GM23338 (cell line): ENCODE measurements at regions not wholly inside any gene's neighbourhood (a gene's known extent, or its start where the extent isn't known, plus 50 kb on each side); places are given as distances from the start of the nearest gene placed in this dataset.
A peak's percentile ranks its signal among the peaks of the same experiment; 100 is the strongest.

Experiments used
- ATAC-seq: fragments of 200-7000 bp; cut with Tn5 transposase; 3 replicates; pipeline ENCODE4 v1.9.1; 2020
- DNase-seq: peaks from one replicate; pipeline ENCODE4 v3.0.0-alpha.2; 2015; ENCODE audit warnings: low spot score
- H2AFZ ChIP-seq: fragments of 200-600 bp; sonication (generic); 2 replicates; pipeline ENCODE4 v1.8.0; 2016; ENCODE audit warnings: antibody characterized with exemption, mild to moderate bottlenecking, moderate library complexity
- H3F3A ChIP-seq: fragments of 200-600 bp; sonication (generic); replicated peaks from 2 replicates; pipeline ENCODE4 v1.8.0; 2017; ENCODE audit warnings: antibody characterized with exemption, mixed run types, low read depth
- H3K27ac ChIP-seq: fragments of 200-600 bp; sonication (generic); 2 replicates; pipeline ENCODE4 v1.6.1; 2016; ENCODE audit warnings: low read depth
- H3K27me3 ChIP-seq: fragments of 200-600 bp; sonication (generic); 2 replicates; pipeline ENCODE4 v1.8.0; 2016; ENCODE audit warnings: mild to moderate bottlenecking, mixed run types, moderate library complexity; ENCODE audit not compliant: insufficient read depth
- H3K36me3 ChIP-seq: fragments of 200-600 bp; sonication (generic); 2 replicates; pipeline ENCODE4 v1.8.0; 2016; ENCODE audit warnings: mild to moderate bottlenecking; ENCODE audit not compliant: insufficient read depth
- H3K4me1 ChIP-seq: fragments of 200-600 bp; sonication (generic); 2 replicates; pipeline ENCODE4 v1.8.0; 2016; ENCODE audit warnings: mild to moderate bottlenecking, moderate library complexity; ENCODE audit not compliant: insufficient read depth
- H3K4me2 ChIP-seq: fragments of 200-600 bp; sonication (generic); 2 replicates; pipeline ENCODE4 v1.7.1; 2017; ENCODE audit warnings: mixed run types
- H3K4me3 ChIP-seq: fragments of 200-600 bp; sonication (generic); 2 replicates; pipeline ENCODE4 v1.6.1; 2016; ENCODE audit warnings: mixed run types
- H3K79me2 ChIP-seq: fragments of 200-600 bp; sonication (generic); replicated peaks from 2 replicates; pipeline ENCODE4 v1.8.0; 2017; ENCODE audit warnings: mild to moderate bottlenecking; ENCODE audit not compliant: insufficient read depth
- H3K9me2 ChIP-seq: fragments of 200-600 bp; sonication (generic); 2 replicates; pipeline ENCODE4 v1.8.0; 2017; ENCODE audit not compliant: insufficient read depth
- H4K20me1 ChIP-seq: fragments of 200-600 bp; sonication (generic); replicated peaks from 2 replicates; pipeline ENCODE4 v1.8.0; 2017; ENCODE audit warnings: mild to moderate bottlenecking; ENCODE audit not compliant: insufficient read depth
- H3K27ac Mint-ChIP-seq: 2 replicates; pipeline ENCODE4 v1.8.0; 2020; ENCODE audit warnings: inconsistent platforms, mild to moderate bottlenecking, moderate library complexity, mixed read lengths
- H3K27me3 Mint-ChIP-seq: 3 replicates; pipeline ENCODE4 v1.8.0; 2022; ENCODE audit warnings: low read depth, mild to moderate bottlenecking, moderate library complexity, mixed read lengths, inconsistent platforms; ENCODE audit not compliant: insufficient read depth, poor library complexity
- H3K36me3 Mint-ChIP-seq: 3 replicates; pipeline ENCODE4 v1.8.0; 2021; ENCODE audit warnings: low read depth, mild to moderate bottlenecking, inconsistent platforms, moderate library complexity, mixed read lengths
- H3K4me1 Mint-ChIP-seq: 3 replicates; pipeline ENCODE4 v1.8.0; 2020; ENCODE audit warnings: mild to moderate bottlenecking, inconsistent platforms, mixed read lengths
- H3K4me3 Mint-ChIP-seq: 3 replicates; pipeline ENCODE4 v1.8.0; 2021; ENCODE audit warnings: moderate library complexity, mild to moderate bottlenecking, inconsistent platforms, mixed read lengths
- H3K9me3 Mint-ChIP-seq: 3 replicates; pipeline ENCODE4 v1.8.0; 2020; ENCODE audit warnings: moderate library complexity, mild to moderate bottlenecking, inconsistent platforms, mixed read lengths
- EZH2phosphoT487 ChIP-seq: fragments of 200-600 bp; sonication (generic); IDR thresholded peaks from one replicate; pipeline ENCODE4 v1.8.1; 2018; ENCODE audit warnings: antibody characterized with exemption; ENCODE audit not compliant: unreplicated experiment
- NANOG ChIP-seq: IDR thresholded peaks from 2 replicates; pipeline ENCODE4 v1.6.1; 2016; ENCODE audit warnings: antibody characterized with exemption, borderline replicate concordance
- ZNF331 ChIP-seq: fragments of 250-450 bp; sonication (Bioruptor Pico); IDR thresholded peaks from 2 replicates; pipeline ENCODE4 v1.5.0; 2020; ENCODE audit warnings: low read depth, mild to moderate bottlenecking, moderate library complexity
- TF ChIP-seq, protein P1 (sequence below), 2 experiments: fragments of 200-600 bp in 1 of 2; sonication (generic) in 1 of 2; conservative IDR thresholded peaks; 2 replicates each; pipeline versions ENCODE4 v1.5.1 to v1.6.1; 2016 to 2017; ENCODE audit warnings: antibody characterized with exemption in 2 of 2, low read depth in 2 of 2, mild to moderate bottlenecking in 2 of 2, moderate library complexity in 1 of 2
- TF ChIP-seq, protein P2 (sequence below): fragments of 250-450 bp; sonication (Bioruptor Pico); IDR thresholded peaks from 2 replicates; pipeline ENCODE4 v1.5.0; 2020; ENCODE audit warnings: mild to moderate bottlenecking, moderate library complexity
- TF ChIP-seq, protein P3 (sequence below): IDR thresholded peaks from one replicate; pipeline ENCODE4 v1.6.1; 2018; ENCODE audit warnings: antibody characterized with exemption; ENCODE audit not compliant: unreplicated experiment

DNA sequence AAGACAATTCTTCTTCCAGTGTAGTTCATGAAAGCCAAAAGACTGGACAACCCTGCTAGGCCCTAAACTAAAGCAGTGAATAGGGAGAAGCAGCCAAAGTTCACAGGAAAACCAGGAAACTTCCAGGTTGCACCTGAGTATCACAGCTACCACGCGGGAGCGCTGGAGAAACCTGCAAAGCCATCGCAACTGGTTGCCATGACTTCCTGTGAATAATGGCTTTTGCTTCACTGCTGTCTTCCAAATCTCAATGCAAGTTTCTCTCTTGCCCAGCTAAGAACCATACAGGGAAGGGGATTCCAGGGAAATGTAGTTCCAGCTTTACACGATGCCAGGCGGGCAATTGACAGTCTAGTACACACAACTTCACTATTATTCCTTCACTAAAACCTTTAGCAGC lies 114.1 kb downstream of the GXYLT1 start:
- no peak overlapping the region for H2AFZ ChIP-seq
- no peak overlapping the region for H3K27ac ChIP-seq
- no peaks in the 10 kb centered on the region for H3K79me2 ChIP-seq
- peaks cover 2% of the 10 kb centered on the region for H3K27me3 Mint-ChIP-seq
- DNase-seq (peak; percentile 27), ATAC-seq (no peak)
- no peaks in the 10 kb centered on the region for H4K20me1 ChIP-seq
- H3K36me3 ChIP-seq: no peaks in the 10 kb centered on the region
- no peaks in the 10 kb centered on the region for H3K4me1 ChIP-seq
- H3K27ac Mint-ChIP-seq: no peak overlapping the region
- no peaks in the 10 kb centered on the region for H3F3A ChIP-seq
- no peaks in the 10 kb centered on the region for H3K9me2 ChIP-seq
- no peak overlapping the region for H3K4me3 ChIP-seq
- no peaks in the 10 kb centered on the region for H3K9me3 Mint-ChIP-seq
- H3K4me1 Mint-ChIP-seq: no peaks in the 10 kb centered on the region
- H3K27me3 ChIP-seq: no peaks in the 10 kb centered on the region
- H3K36me3 Mint-ChIP-seq: no peaks in the 10 kb centered on the region
- H3K4me3 Mint-ChIP-seq: no peak overlapping the region
- no peak overlapping the region for H3K4me2 ChIP-seq
- TF ChIP-seq NANOG: no peak
- TF ChIP-seq, protein P1, sequence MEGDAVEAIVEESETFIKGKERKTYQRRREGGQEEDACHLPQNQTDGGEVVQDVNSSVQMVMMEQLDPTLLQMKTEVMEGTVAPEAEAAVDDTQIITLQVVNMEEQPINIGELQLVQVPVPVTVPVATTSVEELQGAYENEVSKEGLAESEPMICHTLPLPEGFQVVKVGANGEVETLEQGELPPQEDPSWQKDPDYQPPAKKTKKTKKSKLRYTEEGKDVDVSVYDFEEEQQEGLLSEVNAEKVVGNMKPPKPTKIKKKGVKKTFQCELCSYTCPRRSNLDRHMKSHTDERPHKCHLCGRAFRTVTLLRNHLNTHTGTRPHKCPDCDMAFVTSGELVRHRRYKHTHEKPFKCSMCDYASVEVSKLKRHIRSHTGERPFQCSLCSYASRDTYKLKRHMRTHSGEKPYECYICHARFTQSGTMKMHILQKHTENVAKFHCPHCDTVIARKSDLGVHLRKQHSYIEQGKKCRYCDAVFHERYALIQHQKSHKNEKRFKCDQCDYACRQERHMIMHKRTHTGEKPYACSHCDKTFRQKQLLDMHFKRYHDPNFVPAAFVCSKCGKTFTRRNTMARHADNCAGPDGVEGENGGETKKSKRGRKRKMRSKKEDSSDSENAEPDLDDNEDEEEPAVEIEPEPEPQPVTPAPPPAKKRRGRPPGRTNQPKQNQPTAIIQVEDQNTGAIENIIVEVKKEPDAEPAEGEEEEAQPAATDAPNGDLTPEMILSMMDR (conservative IDR thresholded peaks at IDR 0.05; ENCODE audit: low read depth in 2 of 2): 0 out of 4 replicates have a peak, but pooled peaks of 1 of the 2 experiments have one; percentile 21

DNA sequence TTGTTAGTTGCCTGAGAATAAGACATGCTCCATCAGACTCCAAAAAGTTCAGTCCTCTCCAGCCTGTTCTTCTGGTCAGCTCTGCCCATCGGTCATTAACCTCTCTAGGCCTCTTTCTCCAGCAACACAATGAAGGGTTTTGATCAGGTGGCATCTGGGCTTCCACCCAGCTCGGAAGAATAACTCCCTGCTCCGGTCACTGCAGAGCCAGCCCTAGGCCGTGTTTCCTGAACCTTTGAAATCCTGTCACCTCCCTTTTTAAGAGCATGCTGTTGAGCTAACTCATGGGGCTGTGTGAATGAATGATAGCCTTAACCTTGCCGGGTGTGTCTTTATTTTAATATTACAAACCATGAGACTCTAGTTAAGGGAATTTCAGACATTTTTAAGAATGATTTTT lies 117.1 kb downstream of the GXYLT1 start:
- no peaks in the 10 kb centered on the region for H3K9me2 ChIP-seq
- H3F3A ChIP-seq: no peaks in the 10 kb centered on the region
- Mint-ChIP-seq H3K4me1 (peaks cover 3% of the 10 kb centered on the region; the same call in 1 of the 3 replicates), H3K27ac (no peak overlapping the region), H3K9me3 (no peaks in the 10 kb centered on the region), H3K36me3 (no peaks in the 10 kb centered on the region), H3K4me3 (no peak overlapping the region), H3K27me3 (peaks cover 7% of the 10 kb centered on the region)
- H2AFZ ChIP-seq: no peak overlapping the region; the same call in 1 of the 2 replicates
- H3K4me3 ChIP-seq: no peak overlapping the region
- no peaks in the 10 kb centered on the region for H3K4me1 ChIP-seq
- no peaks in the 10 kb centered on the region for H3K36me3 ChIP-seq
- H3K27me3 ChIP-seq: peaks cover 5% of the 10 kb centered on the region; the same call in 1 of the 2 replicates
- no peak overlapping the region for H3K27ac ChIP-seq
- H4K20me1 ChIP-seq: no peaks in the 10 kb centered on the region
- ATAC-seq (no peak), DNase-seq (no peak)
- no peaks in the 10 kb centered on the region for H3K79me2 ChIP-seq
- no peak overlapping the region for H3K4me2 ChIP-seq
- no peak for TF ChIP-seq EZH2phosphoT487
- no peak for TF ChIP-seq NANOG
- TF ChIP-seq ZNF331 (CRISPR knock-in tag): no peak
- TF ChIP-seq, protein P2, sequence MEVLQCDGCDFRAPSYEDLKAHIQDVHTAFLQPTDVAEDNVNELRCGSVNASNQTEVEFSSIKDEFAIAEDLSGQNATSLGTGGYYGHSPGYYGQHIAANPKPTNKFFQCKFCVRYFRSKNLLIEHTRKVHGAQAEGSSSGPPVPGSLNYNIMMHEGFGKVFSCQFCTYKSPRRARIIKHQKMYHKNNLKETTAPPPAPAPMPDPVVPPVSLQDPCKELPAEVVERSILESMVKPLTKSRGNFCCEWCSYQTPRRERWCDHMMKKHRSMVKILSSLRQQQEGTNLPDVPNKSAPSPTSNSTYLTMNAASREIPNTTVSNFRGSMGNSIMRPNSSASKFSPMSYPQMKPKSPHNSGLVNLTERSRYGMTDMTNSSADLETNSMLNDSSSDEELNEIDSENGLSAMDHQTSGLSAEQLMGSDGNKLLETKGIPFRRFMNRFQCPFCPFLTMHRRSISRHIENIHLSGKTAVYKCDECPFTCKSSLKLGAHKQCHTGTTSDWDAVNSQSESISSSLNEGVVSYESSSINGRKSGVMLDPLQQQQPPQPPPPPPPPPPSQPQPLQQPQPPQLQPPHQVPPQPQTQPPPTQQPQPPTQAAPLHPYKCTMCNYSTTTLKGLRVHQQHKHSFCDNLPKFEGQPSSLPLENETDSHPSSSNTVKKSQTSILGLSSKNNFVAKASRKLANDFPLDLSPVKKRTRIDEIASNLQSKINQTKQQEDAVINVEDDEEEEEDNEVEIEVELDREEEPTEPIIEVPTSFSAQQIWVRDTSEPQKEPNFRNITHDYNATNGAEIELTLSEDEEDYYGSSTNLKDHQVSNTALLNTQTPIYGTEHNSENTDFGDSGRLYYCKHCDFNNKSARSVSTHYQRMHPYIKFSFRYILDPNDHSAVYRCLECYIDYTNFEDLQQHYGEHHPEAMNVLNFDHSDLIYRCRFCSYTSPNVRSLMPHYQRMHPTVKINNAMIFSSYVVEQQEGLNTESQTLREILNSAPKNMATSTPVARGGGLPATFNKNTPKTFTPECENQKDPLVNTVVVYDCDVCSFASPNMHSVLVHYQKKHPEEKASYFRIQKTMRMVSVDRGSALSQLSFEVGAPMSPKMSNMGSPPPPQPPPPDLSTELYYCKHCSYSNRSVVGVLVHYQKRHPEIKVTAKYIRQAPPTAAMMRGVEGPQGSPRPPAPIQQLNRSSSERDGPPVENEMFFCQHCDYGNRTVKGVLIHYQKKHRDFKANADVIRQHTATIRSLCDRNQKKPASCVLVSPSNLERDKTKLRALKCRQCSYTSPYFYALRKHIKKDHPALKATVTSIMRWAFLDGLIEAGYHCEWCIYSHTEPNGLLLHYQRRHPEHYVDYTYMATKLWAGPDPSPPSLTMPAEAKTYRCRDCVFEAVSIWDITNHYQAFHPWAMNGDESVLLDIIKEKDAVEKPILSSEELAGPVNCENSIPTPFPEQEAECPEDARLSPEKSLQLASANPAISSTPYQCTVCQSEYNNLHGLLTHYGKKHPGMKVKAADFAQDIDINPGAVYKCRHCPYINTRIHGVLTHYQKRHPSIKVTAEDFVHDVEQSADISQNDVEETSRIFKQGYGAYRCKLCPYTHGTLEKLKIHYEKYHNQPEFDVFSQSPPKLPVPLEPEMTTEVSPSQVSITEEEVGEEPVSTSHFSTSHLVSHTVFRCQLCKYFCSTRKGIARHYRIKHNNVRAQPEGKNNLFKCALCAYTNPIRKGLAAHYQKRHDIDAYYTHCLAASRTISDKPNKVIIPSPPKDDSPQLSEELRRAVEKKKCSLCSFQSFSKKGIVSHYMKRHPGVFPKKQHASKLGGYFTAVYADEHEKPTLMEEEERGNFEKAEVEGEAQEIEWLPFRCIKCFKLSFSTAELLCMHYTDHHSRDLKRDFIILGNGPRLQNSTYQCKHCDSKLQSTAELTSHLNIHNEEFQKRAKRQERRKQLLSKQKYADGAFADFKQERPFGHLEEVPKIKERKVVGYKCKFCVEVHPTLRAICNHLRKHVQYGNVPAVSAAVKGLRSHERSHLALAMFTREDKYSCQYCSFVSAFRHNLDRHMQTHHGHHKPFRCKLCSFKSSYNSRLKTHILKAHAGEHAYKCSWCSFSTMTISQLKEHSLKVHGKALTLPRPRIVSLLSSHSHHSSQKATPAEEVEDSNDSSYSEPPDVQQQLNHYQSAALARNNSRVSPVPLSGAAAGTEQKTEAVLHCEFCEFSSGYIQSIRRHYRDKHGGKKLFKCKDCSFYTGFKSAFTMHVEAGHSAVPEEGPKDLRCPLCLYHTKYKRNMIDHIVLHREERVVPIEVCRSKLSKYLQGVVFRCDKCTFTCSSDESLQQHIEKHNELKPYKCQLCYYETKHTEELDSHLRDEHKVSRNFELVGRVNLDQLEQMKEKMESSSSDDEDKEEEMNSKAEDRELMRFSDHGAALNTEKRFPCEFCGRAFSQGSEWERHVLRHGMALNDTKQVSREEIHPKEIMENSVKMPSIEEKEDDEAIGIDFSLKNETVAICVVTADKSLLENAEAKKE: no peak
- TF ChIP-seq, protein P3, sequence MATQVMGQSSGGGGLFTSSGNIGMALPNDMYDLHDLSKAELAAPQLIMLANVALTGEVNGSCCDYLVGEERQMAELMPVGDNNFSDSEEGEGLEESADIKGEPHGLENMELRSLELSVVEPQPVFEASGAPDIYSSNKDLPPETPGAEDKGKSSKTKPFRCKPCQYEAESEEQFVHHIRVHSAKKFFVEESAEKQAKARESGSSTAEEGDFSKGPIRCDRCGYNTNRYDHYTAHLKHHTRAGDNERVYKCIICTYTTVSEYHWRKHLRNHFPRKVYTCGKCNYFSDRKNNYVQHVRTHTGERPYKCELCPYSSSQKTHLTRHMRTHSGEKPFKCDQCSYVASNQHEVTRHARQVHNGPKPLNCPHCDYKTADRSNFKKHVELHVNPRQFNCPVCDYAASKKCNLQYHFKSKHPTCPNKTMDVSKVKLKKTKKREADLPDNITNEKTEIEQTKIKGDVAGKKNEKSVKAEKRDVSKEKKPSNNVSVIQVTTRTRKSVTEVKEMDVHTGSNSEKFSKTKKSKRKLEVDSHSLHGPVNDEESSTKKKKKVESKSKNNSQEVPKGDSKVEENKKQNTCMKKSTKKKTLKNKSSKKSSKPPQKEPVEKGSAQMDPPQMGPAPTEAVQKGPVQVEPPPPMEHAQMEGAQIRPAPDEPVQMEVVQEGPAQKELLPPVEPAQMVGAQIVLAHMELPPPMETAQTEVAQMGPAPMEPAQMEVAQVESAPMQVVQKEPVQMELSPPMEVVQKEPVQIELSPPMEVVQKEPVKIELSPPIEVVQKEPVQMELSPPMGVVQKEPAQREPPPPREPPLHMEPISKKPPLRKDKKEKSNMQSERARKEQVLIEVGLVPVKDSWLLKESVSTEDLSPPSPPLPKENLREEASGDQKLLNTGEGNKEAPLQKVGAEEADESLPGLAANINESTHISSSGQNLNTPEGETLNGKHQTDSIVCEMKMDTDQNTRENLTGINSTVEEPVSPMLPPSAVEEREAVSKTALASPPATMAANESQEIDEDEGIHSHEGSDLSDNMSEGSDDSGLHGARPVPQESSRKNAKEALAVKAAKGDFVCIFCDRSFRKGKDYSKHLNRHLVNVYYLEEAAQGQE: no peak
- TF ChIP-seq, protein P1 (conservative IDR thresholded peaks at IDR 0.05; ENCODE audit: low read depth in 2 of 2): no peak
